Mammary epithelial cell (primary cell): ENCODE measurements at regions not wholly inside any gene's neighbourhood (a gene's known extent, or its start where the extent isn't known, plus 50 kb on each side); places are given as distances from the start of the nearest gene placed in this dataset.
"Not testable (repeated sequence)": the region's sequence is repeated elsewhere in the genome, so short reads cannot be mapped to it uniquely, and the experiment has no call there.

ENCODE experiments used
- CTCF ChIP-seq, 2 donors: IDR thresholded peaks in 1 of 2; conservative IDR thresholded peaks in 1 of 2; 2 replicates each; pipeline ENCODE4 v1.5.1; 2011 to 2012; ENCODE audit warnings: inconsistent platforms in 2 of 2, low read length in 2 of 2, mild to moderate bottlenecking in 2 of 2, control low read depth in 1 of 2, low read depth in 1 of 2; ENCODE audit not compliant: insufficient read depth in 1 of 2; ENCODE audit errors: extremely low read depth in 1 of 2
- EZH2 ChIP-seq: IDR thresholded peaks from 2 replicates; pipeline ENCODE4 v1.6.1; 2012; ENCODE audit warnings: low read length, inconsistent platforms, borderline replicate concordance

- not testable (repeated sequence) for TF ChIP-seq CTCF (conservative IDR thresholded peaks at IDR 0.05 in 1 of 2, IDR thresholded peaks at IDR 0.05 in 1 of 2; ENCODE audit: extremely low read depth in 1 of 2, insufficient read depth in 1 of 2, low read depth in 1 of 2, low read length in 2 of 2); EZH2
These were observed 344.4 kb downstream of the TUBA3C start for GRCh38 chr13:18837179-18837745.
